ENCODE measurements at regions not wholly inside any gene's neighbourhood (a gene's known extent, or its start where the extent isn't known, plus 50 kb on each side); places are given as distances from the start of the nearest gene placed in this dataset.

DNA sequence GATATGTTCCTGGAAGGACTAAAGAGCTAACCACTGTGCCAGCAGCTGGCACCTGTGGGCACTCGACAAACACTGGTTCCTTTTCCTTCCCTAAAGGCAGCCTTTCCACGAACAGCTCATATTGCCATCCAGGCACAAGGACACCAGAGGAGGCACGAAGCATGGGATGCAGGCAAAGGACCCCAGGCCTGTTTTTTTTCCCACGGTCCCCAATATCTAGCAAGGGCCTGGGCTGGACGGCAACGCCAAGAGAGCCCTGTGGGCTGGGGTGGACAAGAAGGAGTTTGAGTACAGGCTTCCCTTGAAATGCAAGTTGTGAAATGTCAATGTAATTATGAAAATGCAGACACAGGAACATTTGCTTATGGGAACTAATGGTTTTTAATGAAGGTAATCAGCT is 135.9 kb downstream of the CYP26B1 start:
- no peaks in the 10 kb centered on the region for H3K4me1 ChIP-seq (ENCODE audit: low read depth)

GRCh38 chr2:72011370-72011689 is 136.3 kb downstream of the CYP26B1 start:
- no peaks in the 10 kb centered on the region for H3K9me3 ChIP-seq
- no peaks in the 10 kb centered on the region for H3K4me1 ChIP-seq (ENCODE audit: low read depth)
- intact Hi-C loops (cut with DNase I, micrococcal nuclease) = no loop called here
- no peaks in the 10 kb centered on the region for H3K36me3 ChIP-seq (ENCODE audit: low read depth)
- DNase-seq (no peak), ATAC-seq (no peak)
- TF ChIP-seq, protein P1, sequence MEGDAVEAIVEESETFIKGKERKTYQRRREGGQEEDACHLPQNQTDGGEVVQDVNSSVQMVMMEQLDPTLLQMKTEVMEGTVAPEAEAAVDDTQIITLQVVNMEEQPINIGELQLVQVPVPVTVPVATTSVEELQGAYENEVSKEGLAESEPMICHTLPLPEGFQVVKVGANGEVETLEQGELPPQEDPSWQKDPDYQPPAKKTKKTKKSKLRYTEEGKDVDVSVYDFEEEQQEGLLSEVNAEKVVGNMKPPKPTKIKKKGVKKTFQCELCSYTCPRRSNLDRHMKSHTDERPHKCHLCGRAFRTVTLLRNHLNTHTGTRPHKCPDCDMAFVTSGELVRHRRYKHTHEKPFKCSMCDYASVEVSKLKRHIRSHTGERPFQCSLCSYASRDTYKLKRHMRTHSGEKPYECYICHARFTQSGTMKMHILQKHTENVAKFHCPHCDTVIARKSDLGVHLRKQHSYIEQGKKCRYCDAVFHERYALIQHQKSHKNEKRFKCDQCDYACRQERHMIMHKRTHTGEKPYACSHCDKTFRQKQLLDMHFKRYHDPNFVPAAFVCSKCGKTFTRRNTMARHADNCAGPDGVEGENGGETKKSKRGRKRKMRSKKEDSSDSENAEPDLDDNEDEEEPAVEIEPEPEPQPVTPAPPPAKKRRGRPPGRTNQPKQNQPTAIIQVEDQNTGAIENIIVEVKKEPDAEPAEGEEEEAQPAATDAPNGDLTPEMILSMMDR (IDR thresholded peaks at IDR 0.05) = no peak
- H3K4me3 ChIP-seq = no peak overlapping the region

More for the DNA sequence above, 135.9 kb downstream of the CYP26B1 start:
- ATAC-seq (no peak), DNase-seq (no peak)
- intact Hi-C loops (cut with DNase I, micrococcal nuclease) = no loop called here
- Histone ChIP-seq H3K4me3 (no peak overlapping the region), H3K36me3 (ENCODE audit: low read depth) (no peaks in the 10 kb centered on the region), H3K9me3 (no peaks in the 10 kb centered on the region)
- TF ChIP-seq, protein P1 (IDR thresholded peaks at IDR 0.05) = no peak

DNA sequence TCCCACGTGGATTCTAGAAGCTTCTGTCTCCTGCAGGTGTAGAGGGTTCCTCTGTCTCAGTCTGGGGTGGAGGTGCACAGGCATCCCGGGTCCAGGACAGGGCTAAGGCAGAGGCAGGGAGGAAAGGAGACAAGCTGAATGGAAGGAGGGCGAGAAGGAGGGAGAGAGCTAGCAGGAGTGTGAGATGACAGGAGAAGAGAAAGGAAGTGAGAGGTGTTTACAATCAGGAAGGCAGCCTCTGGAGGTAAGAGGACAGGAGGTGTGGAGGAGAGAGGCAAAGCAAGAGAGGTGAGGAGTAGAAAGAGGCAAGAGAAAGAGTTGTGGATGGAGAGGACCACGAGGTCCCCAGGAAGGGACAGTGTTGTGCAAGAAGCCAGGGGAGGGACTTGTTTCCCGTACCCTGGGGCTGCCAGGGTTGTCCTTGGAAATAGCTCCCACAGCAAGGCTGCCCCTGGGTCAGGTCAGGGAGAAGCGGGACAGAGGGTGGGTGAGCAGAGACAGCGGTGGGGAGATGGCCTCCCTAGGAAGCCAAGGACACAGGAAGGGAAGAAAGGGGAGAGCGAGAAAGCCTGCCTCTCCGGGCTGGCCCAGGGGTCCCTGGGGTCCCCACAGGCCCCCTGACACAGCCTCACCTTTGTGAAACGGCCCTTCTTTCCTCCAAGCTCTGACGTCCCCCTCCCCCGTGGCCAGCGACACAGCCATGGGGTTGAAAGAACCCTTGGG is 136.9 kb downstream of the CYP26B1 start:
- TF ChIP-seq, protein P1 (IDR thresholded peaks at IDR 0.05) = no peak
- DNase-seq (no peak), ATAC-seq (no peak)
- intact Hi-C loops (cut with DNase I, micrococcal nuclease) = no loop called here
- H3K4me1 ChIP-seq (ENCODE audit: low read depth) = no peaks in the 10 kb centered on the region
- no peaks in the 10 kb centered on the region for H3K9me3 ChIP-seq
- no peaks in the 10 kb centered on the region for H3K36me3 ChIP-seq (ENCODE audit: low read depth)
- H3K4me3 ChIP-seq = no peak overlapping the region

DNA sequence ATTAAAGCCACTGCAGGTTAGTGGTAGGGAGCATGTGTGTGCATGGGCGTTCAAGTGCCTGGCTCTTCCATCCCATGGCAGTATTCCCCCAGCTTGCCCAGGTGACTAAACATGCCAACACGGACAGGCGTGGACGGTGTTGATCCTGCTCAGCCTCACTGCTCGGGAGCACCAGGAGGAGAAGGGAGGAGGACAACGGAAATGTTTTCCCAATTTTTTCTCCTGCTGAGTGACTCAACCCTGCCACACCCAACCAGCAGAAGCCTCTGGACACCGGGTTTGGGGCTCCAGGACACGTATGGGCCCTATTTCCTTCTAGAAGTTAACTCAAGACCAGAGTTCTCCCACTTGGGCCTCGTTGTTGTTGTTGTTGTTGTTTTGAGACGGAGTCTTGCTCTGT is 139.1 kb downstream of the CYP26B1 start:
- intact Hi-C loops (cut with DNase I, micrococcal nuclease) = no loop called here
- H3K9me3 ChIP-seq = no peaks in the 10 kb centered on the region

GRCh38 chr2:72007402-72007801 is 140.3 kb downstream of the CYP26B1 start:
- H3K9me3 ChIP-seq = no peaks in the 10 kb centered on the region
- TF ChIP-seq, protein P1 (IDR thresholded peaks at IDR 0.05) = no peak
- no peak overlapping the region for H3K4me3 ChIP-seq
- H3K36me3 ChIP-seq (ENCODE audit: low read depth) = no peaks in the 10 kb centered on the region
- H3K4me1 ChIP-seq (ENCODE audit: low read depth) = no peaks in the 10 kb centered on the region
- DNase-seq (no peak), ATAC-seq (no peak)
- intact Hi-C loops (cut with DNase I, micrococcal nuclease) = no loop called here

More for the DNA sequence above, 139.1 kb downstream of the CYP26B1 start:
- Histone ChIP-seq H3K36me3 (ENCODE audit: low read depth) (no peaks in the 10 kb centered on the region), H3K4me1 (ENCODE audit: low read depth) (no peaks in the 10 kb centered on the region), H3K4me3 (no peak overlapping the region)
- DNase-seq (no peak), ATAC-seq (no peak)
- TF ChIP-seq, protein P1 (IDR thresholded peaks at IDR 0.05) = no peak

Data from mucosa of descending colon (tissue), 3 donors.